Lower lobe of right lung (tissue), 2 donors: ENCODE measurements at regions not wholly inside any gene's neighbourhood (a gene's known extent, or its start where the extent isn't known, plus 50 kb on each side); places are given as distances from the start of the nearest gene placed in this dataset.
A peak's percentile ranks its signal among the peaks of the same experiment; 100 is the strongest.

Experiments used
- ATAC-seq, 2 donors: fragments of 200-7000 bp; cut with Tn5 transposase; one replicate each; pipeline ENCODE4 v1.9.1; 2020 to 2022; ENCODE audit warnings: mild to moderate bottlenecking in 2 of 2, moderate library complexity in 2 of 2
- DNase-seq: peaks from one replicate; pipeline ENCODE4 v3.0.0-alpha.2; 2020
- H3K27ac ChIP-seq: fragments of 200-600 bp; one replicate; pipeline ENCODE4 v1.8.0; 2022
- H3K27me3 ChIP-seq: fragments of 200-600 bp; one replicate; pipeline ENCODE4 v1.8.0; 2022; ENCODE audit warnings: low read depth
- H3K36me3 ChIP-seq: fragments of 200-600 bp; one replicate; pipeline ENCODE4 v1.8.0; 2022; ENCODE audit warnings: mild to moderate bottlenecking
- H3K4me1 ChIP-seq: fragments of 200-600 bp; one replicate; pipeline ENCODE4 v1.8.0; 2022
- H3K4me3 ChIP-seq: fragments of 200-600 bp; one replicate; pipeline ENCODE4 v1.8.0; 2022; ENCODE audit warnings: mild to moderate bottlenecking
- H3K9me3 ChIP-seq: fragments of 200-600 bp; one replicate; pipeline ENCODE4 v1.8.0; 2022
- intact Hi-C: fragments of 100-400 bp; cut with DNase I; formaldehyde crosslinking; loops from one replicate; pipeline ENCODE4 v1.11.0; 2022
- TF ChIP-seq, protein P1 (sequence below): fragments of 200-600 bp; IDR thresholded peaks from one replicate; pipeline ENCODE4 v1.8.0; 2022; ENCODE audit warnings: antibody characterized with exemption, mild to moderate bottlenecking
- donor health status: DM: no; HTN: yes; CAD: no; lungs with severe emphysema.

DNA sequence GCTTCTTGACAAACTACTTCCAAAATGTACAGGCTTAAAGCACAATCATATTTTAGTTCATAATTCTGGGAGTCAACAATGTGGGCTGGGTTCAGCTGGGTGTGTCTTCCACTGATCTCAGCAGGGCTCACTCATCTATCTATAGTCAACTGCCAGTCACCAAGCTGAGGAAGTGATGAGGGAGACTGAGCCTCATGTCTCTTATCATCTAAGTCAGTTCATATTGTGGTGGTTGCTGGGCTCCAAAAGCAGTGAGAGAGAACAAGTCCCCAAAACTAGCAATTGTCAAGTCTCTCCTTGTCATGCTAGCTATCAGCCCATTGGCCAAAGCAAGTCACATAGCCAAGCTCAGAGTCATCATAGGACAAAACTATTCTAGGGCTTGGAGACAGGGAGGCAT, 465.9 kb upstream of the ARID1B start:
- H3K4me3 ChIP-seq, result no peak overlapping the region
- no peaks in the 10 kb centered on the region for H3K36me3 ChIP-seq
- H3K4me1 ChIP-seq, result no peaks in the 10 kb centered on the region
- no peaks in the 10 kb centered on the region for H3K27me3 ChIP-seq
- intact Hi-C loops, result no loop called here
- no peak overlapping the region for H3K27ac ChIP-seq
- TF ChIP-seq, protein P1, sequence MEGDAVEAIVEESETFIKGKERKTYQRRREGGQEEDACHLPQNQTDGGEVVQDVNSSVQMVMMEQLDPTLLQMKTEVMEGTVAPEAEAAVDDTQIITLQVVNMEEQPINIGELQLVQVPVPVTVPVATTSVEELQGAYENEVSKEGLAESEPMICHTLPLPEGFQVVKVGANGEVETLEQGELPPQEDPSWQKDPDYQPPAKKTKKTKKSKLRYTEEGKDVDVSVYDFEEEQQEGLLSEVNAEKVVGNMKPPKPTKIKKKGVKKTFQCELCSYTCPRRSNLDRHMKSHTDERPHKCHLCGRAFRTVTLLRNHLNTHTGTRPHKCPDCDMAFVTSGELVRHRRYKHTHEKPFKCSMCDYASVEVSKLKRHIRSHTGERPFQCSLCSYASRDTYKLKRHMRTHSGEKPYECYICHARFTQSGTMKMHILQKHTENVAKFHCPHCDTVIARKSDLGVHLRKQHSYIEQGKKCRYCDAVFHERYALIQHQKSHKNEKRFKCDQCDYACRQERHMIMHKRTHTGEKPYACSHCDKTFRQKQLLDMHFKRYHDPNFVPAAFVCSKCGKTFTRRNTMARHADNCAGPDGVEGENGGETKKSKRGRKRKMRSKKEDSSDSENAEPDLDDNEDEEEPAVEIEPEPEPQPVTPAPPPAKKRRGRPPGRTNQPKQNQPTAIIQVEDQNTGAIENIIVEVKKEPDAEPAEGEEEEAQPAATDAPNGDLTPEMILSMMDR, result no peak
- H3K9me3 ChIP-seq, result no peaks in the 10 kb centered on the region
- no peak for DNase-seq
- no peak for ATAC-seq

DNA sequence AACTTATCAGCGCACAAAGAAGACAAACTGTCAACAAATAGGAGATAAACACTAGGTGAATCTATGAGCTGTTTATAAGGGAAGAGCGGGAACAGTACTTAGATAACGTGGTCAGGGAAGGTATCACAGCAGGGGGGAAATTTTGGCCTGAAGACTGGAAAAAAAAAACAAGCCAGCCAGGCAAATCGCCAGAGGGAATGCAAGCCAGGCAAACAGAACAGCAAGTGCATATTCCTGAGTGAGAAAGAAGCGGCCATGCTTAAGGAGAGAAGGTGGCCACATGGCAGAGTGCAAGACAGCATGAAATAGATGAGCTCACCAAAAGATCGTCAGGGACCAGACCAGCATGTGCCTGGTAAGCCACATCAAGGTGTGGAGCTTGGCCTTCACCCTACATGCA, 466.5 kb upstream of the ARID1B start:
- H3K36me3 ChIP-seq, result no peaks in the 10 kb centered on the region
- DNase-seq (no peak), ATAC-seq (no peak)
- no peaks in the 10 kb centered on the region for H3K9me3 ChIP-seq
- intact Hi-C loops, result no loop called here
- H3K27ac ChIP-seq, result no peak overlapping the region
- no peak overlapping the region for H3K4me3 ChIP-seq
- no peaks in the 10 kb centered on the region for H3K27me3 ChIP-seq
- no peaks in the 10 kb centered on the region for H3K4me1 ChIP-seq
- TF ChIP-seq, protein P1, result no peak

DNA sequence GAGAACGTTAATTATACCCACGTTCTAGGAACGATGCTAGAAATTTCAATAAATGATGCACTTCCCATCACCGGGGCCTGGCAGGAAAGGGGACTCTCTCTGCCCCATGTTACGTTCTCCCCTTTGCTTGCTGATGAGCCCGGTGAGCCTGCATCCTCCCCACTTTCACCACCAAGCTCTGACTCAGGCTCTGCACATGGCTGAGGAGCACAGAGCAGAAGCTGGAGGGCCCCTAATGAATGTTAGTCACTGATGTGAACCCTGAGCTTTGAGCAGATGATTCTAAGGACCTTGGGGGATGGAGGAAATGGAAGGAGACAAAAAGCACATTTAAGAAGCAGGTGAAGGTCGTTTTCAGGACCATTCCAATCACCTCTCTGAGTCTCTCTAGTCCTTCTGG, 468.2 kb upstream of the ARID1B start:
- Histone ChIP-seq H3K4me1 (no peaks in the 10 kb centered on the region), H3K9me3 (no peaks in the 10 kb centered on the region), H3K36me3 (no peaks in the 10 kb centered on the region), H3K27ac (no peak overlapping the region), H3K27me3 (no peaks in the 10 kb centered on the region), H3K4me3 (no peak overlapping the region)
- no peak for DNase-seq
- TF ChIP-seq, protein P1, result no peak
- no peak for ATAC-seq
- intact Hi-C loops, result no loop called here

DNA sequence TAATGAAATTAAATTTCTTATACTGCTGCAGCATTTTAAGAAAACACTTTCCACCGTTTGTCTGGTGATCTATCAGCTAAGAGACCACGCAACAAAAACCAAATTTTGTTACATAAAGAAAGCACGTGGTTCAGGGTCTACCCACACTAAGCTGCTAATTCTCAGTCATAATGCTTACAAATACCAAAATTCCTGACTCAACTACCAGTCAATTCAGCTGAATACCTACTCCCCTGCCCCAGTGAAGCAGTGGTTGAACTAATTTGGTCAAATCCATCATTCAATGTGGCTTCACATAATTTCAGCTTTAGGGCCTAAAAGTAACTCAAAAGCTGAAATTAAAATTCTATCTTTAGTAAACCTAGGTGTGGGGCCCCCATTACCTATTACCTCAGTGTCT, 468.6 kb upstream of the ARID1B start:
- Histone ChIP-seq H3K27me3 (no peaks in the 10 kb centered on the region), H3K4me3 (no peak overlapping the region), H3K27ac (no peak overlapping the region), H3K4me1 (no peaks in the 10 kb centered on the region), H3K9me3 (no peaks in the 10 kb centered on the region), H3K36me3 (no peaks in the 10 kb centered on the region)
- ATAC-seq (no peak), DNase-seq (no peak)
- intact Hi-C loops, result no loop called here
- TF ChIP-seq, protein P1, result no peak

DNA sequence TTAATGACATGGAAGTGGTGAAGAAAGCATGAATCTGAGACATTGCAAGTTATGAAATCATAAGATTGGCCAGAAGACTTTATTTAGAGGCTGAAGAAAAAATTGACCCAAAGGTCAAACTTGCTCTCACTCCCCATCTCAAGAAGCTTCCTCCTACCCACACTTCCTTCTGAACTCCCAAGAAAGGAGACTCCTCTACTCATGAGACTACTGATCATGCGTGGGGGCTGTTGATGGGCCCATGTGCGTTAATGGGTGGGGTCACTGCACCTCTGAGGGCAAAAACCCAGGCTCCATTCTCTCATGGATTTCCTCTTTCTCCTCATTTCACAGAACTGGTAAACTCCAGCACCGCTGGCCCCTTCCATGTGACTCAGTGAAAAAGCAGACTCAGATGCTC, 470.6 kb upstream of the ARID1B start:
- DNase-seq, result no peak
- ATAC-seq, result peak in 1 of 2 donors; percentile 45
- no peaks in the 10 kb centered on the region for H3K27me3 ChIP-seq
- no peaks in the 10 kb centered on the region for H3K9me3 ChIP-seq
- intact Hi-C loops, result no loop called here
- no peaks in the 10 kb centered on the region for H3K36me3 ChIP-seq
- H3K27ac ChIP-seq, result no peak overlapping the region
- H3K4me3 ChIP-seq, result no peak overlapping the region
- no peaks in the 10 kb centered on the region for H3K4me1 ChIP-seq
- TF ChIP-seq, protein P1, result no peak

DNA sequence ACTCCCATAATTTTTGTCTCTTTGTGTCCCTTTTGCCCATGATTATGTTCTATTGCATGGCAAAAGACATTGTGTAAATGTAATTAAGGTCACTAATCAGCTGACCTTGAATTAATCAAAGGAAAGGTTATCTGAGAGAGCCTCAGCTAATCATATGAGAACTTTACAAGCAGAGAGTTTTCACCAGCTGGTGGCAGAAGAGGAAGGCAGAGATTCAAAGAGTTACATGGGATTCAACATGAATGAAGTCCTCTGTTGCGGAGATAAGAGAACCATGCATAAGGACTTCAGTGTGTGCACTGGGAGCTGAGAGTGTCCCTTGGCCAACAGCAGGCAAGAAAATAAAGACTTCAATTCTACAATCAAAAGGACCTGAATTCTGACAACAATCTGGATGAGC, 494.1 kb upstream of the ARID1B start:
- Histone ChIP-seq H3K4me3 (no peak overlapping the region), H3K9me3 (no peaks in the 10 kb centered on the region), H3K4me1 (no peaks in the 10 kb centered on the region), H3K27me3 (no peaks in the 10 kb centered on the region), H3K36me3 (no peaks in the 10 kb centered on the region), H3K27ac (no peak overlapping the region)
- no peak for DNase-seq
- TF ChIP-seq, protein P1, result no peak
- no peak for ATAC-seq
- intact Hi-C loops, result no loop called here
